Memory B cell (primary cell): ENCODE measurements at regions not wholly inside any gene's neighbourhood (a gene's known extent, or its start where the extent isn't known, plus 50 kb on each side); places are given as distances from the start of the nearest gene placed in this dataset.

Source experiments
- ATAC-seq: fragments of 150-1000 bp; cut with Tn5 transposase; 2 replicates; pipeline ENCODE4 v1.10.0; 2021; ENCODE audit warnings: low read depth, mild to moderate bottlenecking, moderate library complexity
- DNase-seq, 2 donors: peaks; one replicate each; pipeline ENCODE4 v3.0.0; 2022; ENCODE audit warnings: low spot score in 2 of 2
- H3K27ac Mint-ChIP-seq: one replicate; pipeline ENCODE4 v1.8.0; 2022; ENCODE audit warnings: mild to moderate bottlenecking, moderate library complexity, mixed read lengths
- H3K27me3 Mint-ChIP-seq: one replicate; pipeline ENCODE4 v1.8.0; 2022; ENCODE audit warnings: mixed read lengths
- H3K36me3 Mint-ChIP-seq: one replicate; pipeline ENCODE4 v1.8.0; 2022; ENCODE audit warnings: mild to moderate bottlenecking, mixed read lengths
- H3K4me1 Mint-ChIP-seq: one replicate; pipeline ENCODE4 v1.8.0; 2022; ENCODE audit warnings: mixed read lengths
- H3K4me3 Mint-ChIP-seq: one replicate; pipeline ENCODE4 v1.8.0; 2022; ENCODE audit warnings: mild to moderate bottlenecking, moderate library complexity, mixed read lengths
- H3K9me3 Mint-ChIP-seq: one replicate; pipeline ENCODE4 v1.8.0; 2022; ENCODE audit warnings: mixed read lengths

- no peak for DNase-seq
- Mint-ChIP-seq H3K36me3 (no peaks in the 10 kb centered on the region), H3K4me3 (no peak overlapping the region), H3K27ac (no peak overlapping the region), H3K4me1 (no peaks in the 10 kb centered on the region), H3K9me3 (no peaks in the 10 kb centered on the region), H3K27me3 (peaks cover 6% of the 10 kb centered on the region)
- no peak for ATAC-seq
Observed at GRCh38 chr2:238694136-238694755, 153.6 kb upstream of the TWIST2 start.

- Mint-ChIP-seq H3K4me1 (no peaks in the 10 kb centered on the region), H3K36me3 (no peaks in the 10 kb centered on the region), H3K27me3 (peaks cover 6% of the 10 kb centered on the region), H3K9me3 (no peaks in the 10 kb centered on the region), H3K4me3 (no peak overlapping the region), H3K27ac (no peak overlapping the region)
- ATAC-seq, result no peak
- DNase-seq, result no peak
Observed at GRCh38 chr2:238694922-238695321, 153.0 kb upstream of the TWIST2 start.

GRCh38 chr2:238695538-238695937 is 152.3 kb upstream of the TWIST2 start:
- peaks cover 3% of the 10 kb centered on the region for H3K27me3 Mint-ChIP-seq
- no peak for DNase-seq
- H3K27ac Mint-ChIP-seq, result no peak overlapping the region
- no peak for ATAC-seq
- no peak overlapping the region for H3K4me3 Mint-ChIP-seq
- no peaks in the 10 kb centered on the region for H3K4me1 Mint-ChIP-seq
- no peaks in the 10 kb centered on the region for H3K36me3 Mint-ChIP-seq
- H3K9me3 Mint-ChIP-seq, result no peaks in the 10 kb centered on the region

GRCh38 chr2:238696331-238696730 is 151.6 kb upstream of the TWIST2 start:
- no peaks in the 10 kb centered on the region for H3K36me3 Mint-ChIP-seq
- no peaks in the 10 kb centered on the region for H3K9me3 Mint-ChIP-seq
- DNase-seq (no peak), ATAC-seq (no peak)
- H3K4me1 Mint-ChIP-seq, result no peaks in the 10 kb centered on the region
- no peak overlapping the region for H3K4me3 Mint-ChIP-seq
- no peak overlapping the region for H3K27ac Mint-ChIP-seq
- peaks cover 3% of the 10 kb centered on the region for H3K27me3 Mint-ChIP-seq

- Mint-ChIP-seq H3K36me3 (no peaks in the 10 kb centered on the region), H3K4me3 (no peak overlapping the region)
Observed at GRCh38 chr2:238696786-238697185, 151.1 kb upstream of the TWIST2 start.

GRCh38 chr2:238697193-238698071 is 150.5 kb upstream of the TWIST2 start:
- Mint-ChIP-seq H3K4me1 (no peaks in the 10 kb centered on the region), H3K27ac (no peak overlapping the region), H3K36me3 (no peaks in the 10 kb centered on the region), H3K27me3 (peaks cover 3% of the 10 kb centered on the region), H3K9me3 (no peaks in the 10 kb centered on the region), H3K4me3 (no peak overlapping the region)
- no peak for ATAC-seq
- DNase-seq, result no peak

More at GRCh38 chr2:238696786-238697185, 151.1 kb upstream of the TWIST2 start:
- peaks cover 3% of the 10 kb centered on the region for H3K27me3 Mint-ChIP-seq
- no peaks in the 10 kb centered on the region for H3K9me3 Mint-ChIP-seq
- no peak for ATAC-seq
- H3K4me1 Mint-ChIP-seq, result no peaks in the 10 kb centered on the region
- DNase-seq, result no peak
- no peak overlapping the region for H3K27ac Mint-ChIP-seq

GRCh38 chr2:238698072-238698352 is 149.9 kb upstream of the TWIST2 start:
- DNase-seq (no peak), ATAC-seq (no peak)
- Mint-ChIP-seq H3K36me3 (no peaks in the 10 kb centered on the region), H3K27ac (no peak overlapping the region), H3K9me3 (no peaks in the 10 kb centered on the region), H3K4me3 (no peak overlapping the region), H3K27me3 (peaks cover 3% of the 10 kb centered on the region), H3K4me1 (no peaks in the 10 kb centered on the region)

- H3K27me3 Mint-ChIP-seq, result peaks cover 3% of the 10 kb centered on the region
- no peaks in the 10 kb centered on the region for H3K4me1 Mint-ChIP-seq
- no peaks in the 10 kb centered on the region for H3K9me3 Mint-ChIP-seq
- H3K36me3 Mint-ChIP-seq, result no peaks in the 10 kb centered on the region
- DNase-seq, result no peak
- no peak overlapping the region for H3K4me3 Mint-ChIP-seq
- H3K27ac Mint-ChIP-seq, result no peak overlapping the region
- ATAC-seq, result no peak
Observed at GRCh38 chr2:238698451-238699306, 149.2 kb upstream of the TWIST2 start.

- Mint-ChIP-seq H3K36me3 (no peaks in the 10 kb centered on the region), H3K4me3 (no peak overlapping the region), H3K27ac (no peak overlapping the region), H3K27me3 (no peaks in the 10 kb centered on the region), H3K4me1 (no peaks in the 10 kb centered on the region), H3K9me3 (no peaks in the 10 kb centered on the region)
- ATAC-seq, result no peak
- DNase-seq, result no peak
Observed at GRCh38 chr2:238699307-238700116, 148.4 kb upstream of the TWIST2 start.

- Mint-ChIP-seq H3K36me3 (no peaks in the 10 kb centered on the region), H3K4me1 (no peaks in the 10 kb centered on the region), H3K9me3 (no peaks in the 10 kb centered on the region), H3K27me3 (no peaks in the 10 kb centered on the region), H3K4me3 (no peak overlapping the region), H3K27ac (no peak overlapping the region)
- DNase-seq, result no peak
- ATAC-seq, result no peak
Observed at GRCh38 chr2:238700117-238700457, 147.8 kb upstream of the TWIST2 start.

GRCh38 chr2:238700506-238701340 is 147.2 kb upstream of the TWIST2 start:
- H3K27ac Mint-ChIP-seq, result no peak overlapping the region
- H3K27me3 Mint-ChIP-seq, result no peaks in the 10 kb centered on the region
- H3K9me3 Mint-ChIP-seq, result no peaks in the 10 kb centered on the region
- no peak overlapping the region for H3K4me3 Mint-ChIP-seq
- DNase-seq (no peak), ATAC-seq (no peak)
- no peaks in the 10 kb centered on the region for H3K36me3 Mint-ChIP-seq
- H3K4me1 Mint-ChIP-seq, result no peaks in the 10 kb centered on the region

GRCh38 chr2:238701341-238702206 is 146.3 kb upstream of the TWIST2 start:
- DNase-seq (no peak), ATAC-seq (no peak)
- Mint-ChIP-seq H3K36me3 (no peaks in the 10 kb centered on the region), H3K27ac (no peak overlapping the region), H3K27me3 (no peaks in the 10 kb centered on the region), H3K4me3 (no peak overlapping the region), H3K4me1 (no peaks in the 10 kb centered on the region), H3K9me3 (no peaks in the 10 kb centered on the region)
